ENCODE measurements at regions not wholly inside any gene's neighbourhood (a gene's known extent, or its start where the extent isn't known, plus 50 kb on each side); places are given as distances from the start of the nearest gene placed in this dataset.
"Not testable (repeated sequence)": the region's sequence is repeated elsewhere in the genome, so short reads cannot be mapped to it uniquely, and the experiment has no call there.

DNA sequence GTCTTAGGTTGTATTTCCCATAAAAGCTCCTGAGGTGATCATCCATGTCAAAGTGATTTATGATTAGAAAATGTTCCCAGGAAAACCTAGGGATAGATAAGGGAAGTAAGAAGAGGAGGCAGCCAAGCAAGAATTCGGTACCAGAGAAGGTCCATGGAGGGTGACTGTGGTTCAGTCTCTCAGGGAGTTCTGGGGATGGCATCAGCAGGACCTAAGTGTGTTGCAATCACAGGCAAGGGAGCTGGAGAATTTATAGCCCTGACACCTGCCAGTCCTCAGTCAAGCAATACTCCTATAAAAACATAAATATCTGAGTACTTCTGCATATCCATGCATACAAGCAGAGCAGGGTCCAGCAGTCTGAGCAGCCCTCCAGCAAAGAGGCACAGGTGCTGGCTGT, 95.6 kb upstream of the TOPAZ1 start:
- TF ChIP-seq CTCF (IDR thresholded peaks at IDR 0.05; ENCODE audit: extremely low read depth, insufficient read depth, missing control alignments), result no peak
- DNase-seq (ENCODE audit: low spot score), result no peak
- in situ Hi-C loops (cut with MboI; ENCODE audit: low pct_unique_long_range_greater_than_20kb, low sequenced_read_pairs, unreplicated experiment), result no loop called here

- in situ Hi-C loops (cut with MboI; ENCODE audit: low pct_unique_long_range_greater_than_20kb, low sequenced_read_pairs, unreplicated experiment), result no loop called here
- no peak for TF ChIP-seq CTCF (IDR thresholded peaks at IDR 0.05; ENCODE audit: extremely low read depth, insufficient read depth, missing control alignments)
- no peak for DNase-seq (ENCODE audit: low spot score)
Observed at GRCh38 chr3:44159696-44160300, 81.9 kb upstream of the TOPAZ1 start.

DNA sequence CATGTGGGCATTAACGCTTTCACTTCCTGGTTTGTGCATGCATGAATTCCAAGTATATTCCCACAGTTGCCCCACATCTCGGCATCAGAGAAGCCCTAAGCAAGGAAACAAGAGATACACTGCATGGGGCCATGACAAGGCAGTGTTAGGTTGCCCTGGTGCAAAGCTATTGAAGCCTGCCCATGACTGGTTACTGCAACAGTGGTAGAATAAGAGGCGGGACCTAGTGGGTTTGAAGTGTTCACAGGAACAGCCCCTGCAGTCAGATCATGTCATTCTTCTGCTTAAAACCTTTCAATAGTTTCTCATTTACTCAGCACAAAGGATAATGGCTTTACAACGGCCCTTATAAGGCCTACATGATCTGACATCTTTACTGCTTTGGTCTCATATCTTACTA, 80.9 kb upstream of the TOPAZ1 start:
- TF ChIP-seq CTCF (IDR thresholded peaks at IDR 0.05; ENCODE audit: extremely low read depth, insufficient read depth, missing control alignments), result no peak
- in situ Hi-C loops (cut with MboI; ENCODE audit: low pct_unique_long_range_greater_than_20kb, low sequenced_read_pairs, unreplicated experiment), result no loop called here
- DNase-seq (ENCODE audit: low spot score), result no peak

- DNase-seq (ENCODE audit: low spot score), result no peak
- TF ChIP-seq CTCF (IDR thresholded peaks at IDR 0.05; ENCODE audit: extremely low read depth, insufficient read depth, missing control alignments), result no peak
- in situ Hi-C loops (cut with MboI; ENCODE audit: low pct_unique_long_range_greater_than_20kb, low sequenced_read_pairs, unreplicated experiment), result no loop called here
Observed at GRCh38 chr3:44171891-44172290, 69.8 kb upstream of the TOPAZ1 start.

DNA sequence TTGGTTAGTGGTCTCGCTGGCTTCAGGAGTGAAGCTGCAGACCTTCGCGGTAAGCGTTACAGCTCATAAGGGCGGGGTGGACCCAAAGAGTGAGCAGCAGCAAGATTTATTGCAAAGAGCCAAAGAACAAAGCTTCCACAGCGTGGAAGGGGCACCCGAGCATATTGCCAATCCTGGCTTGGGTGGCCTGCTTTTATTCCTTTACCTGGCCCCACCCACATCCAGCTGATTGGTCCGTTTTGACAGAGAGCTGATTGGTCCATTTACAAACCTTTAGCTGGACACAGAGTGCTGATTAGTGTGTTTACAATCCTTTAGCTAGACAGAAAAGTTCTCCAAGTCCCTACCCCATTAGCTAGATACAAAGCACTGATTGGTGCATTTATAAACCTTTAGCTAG, 69.0 kb upstream of the TOPAZ1 start:
- in situ Hi-C loops (cut with MboI; ENCODE audit: low pct_unique_long_range_greater_than_20kb, low sequenced_read_pairs, unreplicated experiment), result not testable (repeated sequence)

GRCh38 chr3:44173263-44173662, 68.4 kb upstream of the TOPAZ1 start:
- TF ChIP-seq CTCF (IDR thresholded peaks at IDR 0.05; ENCODE audit: extremely low read depth, insufficient read depth, missing control alignments), result no peak
- in situ Hi-C loops (cut with MboI; ENCODE audit: low pct_unique_long_range_greater_than_20kb, low sequenced_read_pairs, unreplicated experiment), result no loop called here
- DNase-seq (ENCODE audit: low spot score), result no peak

More for the DNA sequence above, 69.0 kb upstream of the TOPAZ1 start:
- not testable (repeated sequence) for DNase-seq (ENCODE audit: low spot score)

DNA sequence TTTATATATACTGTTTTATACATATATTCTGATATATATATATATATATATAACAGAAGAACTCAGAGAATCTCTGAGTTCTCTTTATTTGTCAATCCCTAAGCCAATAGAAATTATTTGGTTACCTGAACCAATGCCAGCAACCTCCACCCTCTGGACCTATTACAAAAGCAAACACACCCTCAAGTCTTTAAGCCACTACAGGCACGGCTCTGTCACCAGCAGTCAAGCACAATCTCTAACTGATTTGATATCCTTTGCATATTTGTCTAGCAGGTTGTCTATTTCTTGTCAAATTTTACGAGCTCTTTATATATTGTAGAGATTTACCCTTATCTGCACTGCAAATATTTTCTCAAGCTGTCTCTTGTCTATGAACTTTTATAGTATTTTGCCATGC, 66.6 kb upstream of the TOPAZ1 start:
- no peak for TF ChIP-seq CTCF (IDR thresholded peaks at IDR 0.05; ENCODE audit: extremely low read depth, insufficient read depth, missing control alignments)
- in situ Hi-C loops (cut with MboI; ENCODE audit: low pct_unique_long_range_greater_than_20kb, low sequenced_read_pairs, unreplicated experiment), result loop anchor here (25.0 kb wide), 1 partner anchor 613 kb away; no protein-coding TSS in a partner anchor
- no peak for DNase-seq (ENCODE audit: low spot score)
